H1 (cell line): ENCODE measurements at regions not wholly inside any gene's neighbourhood (a gene's known extent, or its start where the extent isn't known, plus 50 kb on each side); places are given as distances from the start of the nearest gene placed in this dataset.

Experiments used
- CTCF ChIA-PET: fragments of 300-600 bp; sonication (Branson Sonifier 250); formaldehyde crosslinking; loops from one replicate; lab custom pipeline; 2021; ENCODE audit not compliant: partially characterized antibody; lab: Charles Lee
- POLR2A ChIA-PET: fragments of 300-600 bp; sonication (Branson Sonifier 250); formaldehyde crosslinking; loops from one replicate; lab custom pipeline; 2021; ENCODE audit warnings: inconsistent platforms; ENCODE audit not compliant: partially characterized antibody; lab: Charles Lee
- DNase-seq, 2 experiments: peaks; one replicate each; pipeline versions ENCODE4 v3.0.0 to v3.0.0-alpha.2; 2010 to 2022; ENCODE audit warnings: low spot score in 2 of 2, low read depth in 1 of 2, mixed read lengths in 1 of 2
- FAIRE-seq: peaks from 2 replicates; lab custom pipeline; 2011; peaks lifted over from hg19 to GRCh38; lab: Jason Lieb, UNC
- H2AFZ ChIP-seq: 2 replicates; pipeline ENCODE4 v1.8.1; 2012; ENCODE audit warnings: low read length, inconsistent platforms
- H2AK5ac ChIP-seq: 2 replicates; pipeline ENCODE4 v1.6.1; 2013; ENCODE audit warnings: low read depth, low read length
- H2BK120ac ChIP-seq: replicated peaks from 2 replicates; pipeline ENCODE3; 2013; ENCODE audit warnings: low read depth, low read length, inconsistent platforms
- H2BK12ac ChIP-seq: 2 replicates; pipeline ENCODE4 v1.6.1; 2013; ENCODE audit warnings: low read depth, low read length
- H2BK15ac ChIP-seq: 2 replicates; pipeline ENCODE4 v1.6.1; 2013; ENCODE audit warnings: low read length
- H2BK20ac ChIP-seq: 2 replicates; pipeline ENCODE4 v1.6.1; 2013; ENCODE audit warnings: low read length
- H2BK5ac ChIP-seq: 2 replicates; pipeline ENCODE4 v1.6.1; 2013; ENCODE audit warnings: low read depth, low read length
- H3K14ac ChIP-seq: 2 replicates; pipeline ENCODE4 v1.6.1; 2013; ENCODE audit warnings: inconsistent platforms; ENCODE audit not compliant: insufficient read length
- H3K18ac ChIP-seq: 2 replicates; pipeline ENCODE4 v1.6.1; 2013; ENCODE audit warnings: low read length; ENCODE audit errors: extremely low read depth
- H3K23ac ChIP-seq: 2 replicates; pipeline ENCODE4 v1.6.1; 2013; ENCODE audit warnings: inconsistent platforms; ENCODE audit not compliant: insufficient read length
- H3K23me2 ChIP-seq: 2 replicates; pipeline ENCODE4 v1.6.1; 2013; ENCODE audit warnings: low read depth, low read length
- H3K27ac ChIP-seq: 2 replicates; pipeline ENCODE4 v1.6.1; 2011; ENCODE audit warnings: low read depth, low read length, inconsistent platforms
- H3K27me3 ChIP-seq, 4 experiments: replicated peaks in 1 of 4; 1 replicate in 1 of 4; 2 replicates in 3 of 4; pipeline versions ENCODE4 v1.6.1 to v1.8.1; 2011 to 2013; ENCODE audit warnings: low read length in 3 of 4, mild to moderate bottlenecking in 3 of 4, inconsistent platforms in 2 of 4, mixed read lengths in 2 of 4, moderate library complexity in 1 of 4; ENCODE audit not compliant: control insufficient read depth in 3 of 4, insufficient read depth in 3 of 4; ENCODE audit errors: extremely low read depth in 1 of 4
- H3K36me3 ChIP-seq, 4 experiments: 2 replicates each; pipeline versions ENCODE4 v1.6.1 to v1.8.1; 2011 to 2013; ENCODE audit warnings: mild to moderate bottlenecking in 4 of 4, low read length in 3 of 4, moderate library complexity in 2 of 4, control low read depth in 1 of 4, inconsistent platforms in 1 of 4; ENCODE audit not compliant: insufficient read depth in 4 of 4, control insufficient read depth in 2 of 4
- H3K4ac ChIP-seq: replicated peaks from 2 replicates; pipeline ENCODE3; 2013; ENCODE audit warnings: low read length, low read depth, mixed read lengths, inconsistent platforms; ENCODE audit not compliant: insufficient read length
- H3K4me1 ChIP-seq, 4 experiments: replicated peaks in 1 of 4; 1 replicate in 1 of 4; 2 replicates in 3 of 4; pipeline versions ENCODE4 v1.6.1 to v1.8.1; 2011 to 2013; ENCODE audit warnings: low read length in 3 of 4, inconsistent platforms in 2 of 4, mixed read lengths in 1 of 4; ENCODE audit not compliant: insufficient read depth in 4 of 4, control insufficient read depth in 3 of 4
- H3K4me2 ChIP-seq, 2 experiments: 2 replicates each; pipeline versions ENCODE4 v1.6.1 to v1.8.1; 2011 to 2013; ENCODE audit warnings: low read depth in 2 of 2, low read length in 2 of 2, control low read depth in 1 of 2, inconsistent platforms in 1 of 2, mild to moderate bottlenecking in 1 of 2; ENCODE audit not compliant: insufficient read depth in 1 of 2
- H3K4me3 ChIP-seq, 4 experiments: fragments of 200-600, 300-600 bp in 1 of 4; sonication (generic), shearing (Covaris generic), sonication (Bioruptor Twin) in 1 of 4; 2 replicates each; pipeline versions ENCODE4 v1.5.1 to v1.8.1; 2011 to 2016; ENCODE audit warnings: low read length in 4 of 4, low read depth in 3 of 4, control low read depth in 2 of 4, inconsistent platforms in 2 of 4, mild to moderate bottlenecking in 2 of 4, mixed read lengths in 1 of 4, moderate library complexity in 1 of 4; ENCODE audit not compliant: insufficient read depth in 2 of 4; ENCODE audit errors: extremely low read depth in 1 of 4
- H3K56ac ChIP-seq: replicated peaks from 2 replicates; pipeline ENCODE3; 2013; ENCODE audit warnings: low read depth, mild to moderate bottlenecking, mixed read lengths, low read length, inconsistent platforms; ENCODE audit not compliant: insufficient read length
- H3K79me1 ChIP-seq: 2 replicates; pipeline ENCODE4 v1.6.1; 2013; ENCODE audit warnings: low read depth, low read length, control low read depth
- H3K79me2 ChIP-seq, 2 experiments: 2 replicates each; pipeline versions ENCODE4 v1.6.1 to v1.8.1; 2012 to 2013; ENCODE audit warnings: low read length in 2 of 2, mild to moderate bottlenecking in 2 of 2, inconsistent platforms in 1 of 2; ENCODE audit not compliant: insufficient read depth in 2 of 2, control insufficient read depth in 1 of 2
- H3K9ac ChIP-seq, 4 experiments: replicated peaks in 1 of 4; 1 replicate in 1 of 4; 2 replicates in 3 of 4; pipeline versions ENCODE4 v1.6.1 to v1.8.1; 2011 to 2013; ENCODE audit warnings: low read depth in 3 of 4, low read length in 3 of 4, control low read depth in 2 of 4, mild to moderate bottlenecking in 2 of 4, moderate library complexity in 2 of 4, inconsistent platforms in 1 of 4; ENCODE audit errors: extremely low read depth in 1 of 4
- H3K9me3 ChIP-seq, 2 experiments: 2 replicates each; pipeline versions ENCODE4 v1.6.1 to v1.8.1; 2012 to 2013; ENCODE audit warnings: mild to moderate bottlenecking in 2 of 2, moderate library complexity in 2 of 2, control low read depth in 1 of 2, inconsistent platforms in 1 of 2, low read depth in 1 of 2, low read length in 1 of 2, mixed read lengths in 1 of 2; ENCODE audit not compliant: insufficient read depth in 2 of 2
- H4K20me1 ChIP-seq, 2 experiments: replicated peaks in 1 of 2; 2 replicates each; pipeline versions ENCODE3 to v1.8.1; 2011 to 2013; ENCODE audit warnings: inconsistent platforms in 2 of 2, low read length in 2 of 2, mild to moderate bottlenecking in 1 of 2; ENCODE audit not compliant: insufficient read depth in 2 of 2, control insufficient read depth in 1 of 2
- H4K5ac ChIP-seq: 2 replicates; pipeline ENCODE4 v1.6.1; 2013; ENCODE audit warnings: low read length, low read depth, mixed read lengths, inconsistent platforms; ENCODE audit not compliant: insufficient read length
- H4K8ac ChIP-seq: 2 replicates; pipeline ENCODE4 v1.8.0; 2013; ENCODE audit warnings: mild to moderate bottlenecking, moderate library complexity, low read length, inconsistent platforms; ENCODE audit not compliant: insufficient read depth; ENCODE audit errors: extremely low read depth
- H4K91ac ChIP-seq: replicated peaks from 2 replicates; pipeline ENCODE3; 2013; ENCODE audit warnings: low read length, mixed read lengths, inconsistent platforms; ENCODE audit not compliant: insufficient read length
- NANOG ChIP-seq: IDR thresholded peaks from 2 replicates; pipeline ENCODE4 v1.6.1; 2011; ENCODE audit warnings: low read length, low read depth, mild to moderate bottlenecking, inconsistent platforms; ENCODE audit not compliant: insufficient read depth, poor library complexity, severe bottlenecking
- POLR2A ChIP-seq, 2 experiments: IDR thresholded peaks; 1 replicate in 1 of 2; 2 replicates in 1 of 2; pipeline ENCODE4 v1.6.1; 2011; ENCODE audit warnings: low read depth in 2 of 2, low read length in 2 of 2, mild to moderate bottlenecking in 2 of 2; ENCODE audit errors: control extremely low read depth in 1 of 2
- SAP30 ChIP-seq: fragments of 300-600 bp; sonication (generic); IDR thresholded peaks from 2 replicates; pipeline ENCODE4 v1.7.1; 2012; ENCODE audit warnings: low read length, moderate library complexity, mild to moderate bottlenecking, inconsistent platforms; ENCODE audit not compliant: insufficient read depth, insufficient replicate concordance
- SP4 ChIP-seq: IDR thresholded peaks from 2 replicates; pipeline ENCODE4 v1.6.1; 2012; ENCODE audit warnings: low read length, inconsistent platforms
- USF2 ChIP-seq: IDR thresholded peaks from 2 replicates; pipeline ENCODE4 v1.6.1; 2011; ENCODE audit warnings: low read length, improper control_type of control experiment
- WGBS, 2 experiments: shearing (Covaris generic) in 1 of 2; methylation state at CpG; one replicate each; pipeline versions ENCODE4 v1.1.6 to v1.1.7; 2013 to 2015; ENCODE audit warnings: low lambda C conversion rate in 2 of 2, mixed read lengths in 2 of 2, inconsistent platforms in 1 of 2, low coverage in 1 of 2, missing lambda C conversion rate in 1 of 2; ENCODE audit not compliant: insufficient replicate concordance in 2 of 2, insufficient coverage in 1 of 2, insufficient read length in 1 of 2; ENCODE audit errors: extremely low coverage in 1 of 2, missing lambda C conversion rate in 1 of 2; 5-methylcytosine and 5-hydroxymethylcytosine counted together

- Histone ChIP-seq H3K79me1 (no peaks in the 10 kb centered on the region), H2BK5ac (no peak overlapping the region), H2BK20ac (no peak overlapping the region), H2BK120ac (no peak overlapping the region), H3K27me3 (no peaks in the 10 kb centered on the region), H4K91ac (no peak overlapping the region), H2AFZ (no peak overlapping the region), H3K27ac (no peak overlapping the region), H3K36me3 (no peaks in the 10 kb centered on the region), H3K4me3 (no peak overlapping the region), H3K9ac (no peak overlapping the region), H2AK5ac (no peak overlapping the region), H2BK15ac (no peak overlapping the region), H3K23me2 (no peaks in the 10 kb centered on the region), H3K23ac (no peak overlapping the region), H4K5ac (no peak overlapping the region), H3K4me2 (no peak overlapping the region), H3K4ac (no peak overlapping the region), H3K56ac (no peak overlapping the region), H3K4me1 (peaks cover 0 to 4% (median 0%) of the 10 kb centered on the region in 4 experiments; a peak in 2 of 7 replicates), H3K79me2 (no peaks in the 10 kb centered on the region), H4K8ac (no peak overlapping the region), H4K20me1 (no peaks in the 10 kb centered on the region), H3K9me3 (no peaks in the 10 kb centered on the region), H3K14ac (no peak overlapping the region), H3K18ac (no peak overlapping the region), H2BK12ac (no peak overlapping the region)
- POLR2A ChIA-PET, result no interaction called here
- no peak for DNase-seq
- FAIRE-seq, result no peak
- WGBS, 2 experiments, result 66% methylated on average over 2 of the region's 3 CpGs; no CpG with 5 or more reads in 1 of the 2 experiments
- TF ChIP-seq USF2, result no peak
- TF ChIP-seq SP4, result no peak
- no peak for TF ChIP-seq NANOG
- TF ChIP-seq POLR2A (IDR thresholded peaks at IDR 0.05; ENCODE audit: control extremely low read depth in 1 of 2, low read depth in 2 of 2, low read length in 2 of 2), result no peak
- TF ChIP-seq SAP30, result no peak
- CTCF ChIA-PET, result no interaction called here
Observed at GRCh38 chrX:8090906-8091305, 80.2 kb downstream of the VCX2 start.
